Neural progenitor cell (in vitro differentiated cells): ENCODE measurements at regions not wholly inside any gene's neighbourhood (a gene's known extent, or its start where the extent isn't known, plus 50 kb on each side); places are given as distances from the start of the nearest gene placed in this dataset.

Experiments
- CTCF ChIP-seq: fragments of 200-600 bp; sonication (generic); IDR thresholded peaks from 2 replicates; pipeline ENCODE4 v1.5.1; 2017; ENCODE audit warnings: antibody characterized with exemption, mild to moderate bottlenecking
- EZH2 ChIP-seq: fragments of 200-600 bp; sonication (generic); IDR thresholded peaks from 2 replicates; pipeline ENCODE4 v1.6.1; 2017; ENCODE audit warnings: antibody characterized with exemption, mild to moderate bottlenecking, moderate library complexity
- EZH2phosphoT487 ChIP-seq: fragments of 200-600 bp; sonication (generic); IDR thresholded peaks from 2 replicates; pipeline ENCODE4 v1.6.1; 2017; ENCODE audit warnings: antibody characterized with exemption

GRCh38 chr9:107700847-107701246, 211.3 kb upstream of the KLF4 start:
- TF ChIP-seq CTCF (no peak), EZH2phosphoT487 (no peak), EZH2 (no peak)
